Smooth muscle cell (in vitro differentiated cells): ENCODE measurements at regions not wholly inside any gene's neighbourhood (a gene's known extent, or its start where the extent isn't known, plus 50 kb on each side); places are given as distances from the start of the nearest gene placed in this dataset.

Experiments
- DNase-seq: peaks from one replicate; lab custom pipeline; 2025; ENCODE audit not compliant: unreplicated experiment; lab: John Stamatoyannopoulos, UW
- H2AFZ ChIP-seq: fragments of 200-600 bp; sonication (generic); 2 replicates; pipeline ENCODE4 v1.6.0; 2016; ENCODE audit warnings: antibody characterized with exemption, low read depth, mild to moderate bottlenecking
- H3F3A ChIP-seq: fragments of 200-600 bp; sonication (generic); 2 replicates; pipeline ENCODE4 v1.6.0; 2017; ENCODE audit warnings: antibody characterized with exemption, low read depth
- H3K27ac ChIP-seq: fragments of 200-600 bp; sonication (generic); 2 replicates; pipeline ENCODE4 v1.5.1; 2016; ENCODE audit warnings: low read depth, mild to moderate bottlenecking
- H3K27me3 ChIP-seq: fragments of 200-600 bp; sonication (generic); 2 replicates; pipeline ENCODE4 v1.6.1; 2016; ENCODE audit warnings: low read depth, mild to moderate bottlenecking
- H3K36me3 ChIP-seq: fragments of 200-600 bp; sonication (generic); 2 replicates; pipeline ENCODE4 v1.5.1; 2016; ENCODE audit warnings: low read depth
- H3K4me1 ChIP-seq: fragments of 200-600 bp; sonication (generic); 2 replicates; pipeline ENCODE4 v1.5.1; 2016; ENCODE audit warnings: low read depth
- H3K4me2 ChIP-seq: fragments of 200-600 bp; sonication (generic); 2 replicates; pipeline ENCODE4 v1.6.0; 2016; ENCODE audit warnings: mild to moderate bottlenecking
- H3K4me3 ChIP-seq: fragments of 200-600 bp; sonication (generic); 2 replicates; pipeline ENCODE4 v1.5.1; 2016; ENCODE audit warnings: mild to moderate bottlenecking
- H3K79me2 ChIP-seq: fragments of 200-600 bp; sonication (generic); 2 replicates; pipeline ENCODE4 v1.6.0; 2016; ENCODE audit warnings: low read depth, mild to moderate bottlenecking
- H3K9ac ChIP-seq: fragments of 200-600 bp; sonication (generic); 2 replicates; pipeline ENCODE4 v1.6.0; 2016; ENCODE audit warnings: low read depth
- H3K9me3 ChIP-seq: fragments of 200-600 bp; sonication (generic); replicated peaks from 2 replicates; pipeline ENCODE4 v1.5.1; 2016; ENCODE audit warnings: low read depth
- H4K20me1 ChIP-seq: fragments of 200-600 bp; sonication (generic); 2 replicates; pipeline ENCODE4 v1.6.0; 2016; ENCODE audit warnings: low read depth
- WGBS: methylation state at CpG from one replicate; pipeline ENCODE4 v1.1.7; 2016; ENCODE audit warnings: low lambda C conversion rate; 5-methylcytosine and 5-hydroxymethylcytosine counted together
- TF ChIP-seq, protein P1 (sequence below): fragments of 200-600 bp; sonication (generic); IDR thresholded peaks from 2 replicates; pipeline ENCODE4 v1.5.1; 2017; ENCODE audit warnings: borderline replicate concordance, mild to moderate bottlenecking, antibody characterized with exemption; ENCODE audit not compliant: insufficient read depth, poor library complexity, severe bottlenecking

DNA sequence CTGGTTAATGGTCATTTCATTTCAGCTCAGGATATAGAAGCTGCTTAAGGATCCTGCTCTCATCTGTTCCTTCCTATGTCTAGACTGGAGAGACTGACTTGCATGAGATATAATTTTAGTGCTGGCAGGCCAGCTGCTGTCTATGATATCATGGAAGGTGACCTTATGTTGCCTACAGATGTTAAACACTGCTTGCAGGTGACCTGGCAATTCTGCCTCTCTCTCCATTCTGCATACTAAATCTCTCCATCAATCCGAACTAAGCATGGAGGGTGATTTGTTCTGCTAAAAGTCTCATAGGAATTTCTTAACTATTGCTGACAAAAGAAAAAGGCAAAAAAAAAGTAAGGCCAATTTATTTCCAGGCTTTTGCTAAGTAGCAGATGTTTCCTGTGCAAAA is 81.0 kb downstream of the CCNA1 start:
- no peaks in the 10 kb centered on the region for H3K36me3 ChIP-seq
- H4K20me1 ChIP-seq, result no peaks in the 10 kb centered on the region
- DNase-seq, result no peak
- H3K9ac ChIP-seq, result no peak overlapping the region
- TF ChIP-seq, protein P1, sequence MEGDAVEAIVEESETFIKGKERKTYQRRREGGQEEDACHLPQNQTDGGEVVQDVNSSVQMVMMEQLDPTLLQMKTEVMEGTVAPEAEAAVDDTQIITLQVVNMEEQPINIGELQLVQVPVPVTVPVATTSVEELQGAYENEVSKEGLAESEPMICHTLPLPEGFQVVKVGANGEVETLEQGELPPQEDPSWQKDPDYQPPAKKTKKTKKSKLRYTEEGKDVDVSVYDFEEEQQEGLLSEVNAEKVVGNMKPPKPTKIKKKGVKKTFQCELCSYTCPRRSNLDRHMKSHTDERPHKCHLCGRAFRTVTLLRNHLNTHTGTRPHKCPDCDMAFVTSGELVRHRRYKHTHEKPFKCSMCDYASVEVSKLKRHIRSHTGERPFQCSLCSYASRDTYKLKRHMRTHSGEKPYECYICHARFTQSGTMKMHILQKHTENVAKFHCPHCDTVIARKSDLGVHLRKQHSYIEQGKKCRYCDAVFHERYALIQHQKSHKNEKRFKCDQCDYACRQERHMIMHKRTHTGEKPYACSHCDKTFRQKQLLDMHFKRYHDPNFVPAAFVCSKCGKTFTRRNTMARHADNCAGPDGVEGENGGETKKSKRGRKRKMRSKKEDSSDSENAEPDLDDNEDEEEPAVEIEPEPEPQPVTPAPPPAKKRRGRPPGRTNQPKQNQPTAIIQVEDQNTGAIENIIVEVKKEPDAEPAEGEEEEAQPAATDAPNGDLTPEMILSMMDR, result no peak
- no peak overlapping the region for H2AFZ ChIP-seq
- H3K4me2 ChIP-seq, result no peak overlapping the region
- H3F3A ChIP-seq, result no peaks in the 10 kb centered on the region
- no peak overlapping the region for H3K4me3 ChIP-seq
- no peaks in the 10 kb centered on the region for H3K4me1 ChIP-seq
- no peaks in the 10 kb centered on the region for H3K79me2 ChIP-seq
- no peaks in the 10 kb centered on the region for H3K27me3 ChIP-seq
- H3K9me3 ChIP-seq, result no peaks in the 10 kb centered on the region
- WGBS, result 84% methylated on average over 1 of the region's 1 CpG
- H3K27ac ChIP-seq, result no peak overlapping the region

DNA sequence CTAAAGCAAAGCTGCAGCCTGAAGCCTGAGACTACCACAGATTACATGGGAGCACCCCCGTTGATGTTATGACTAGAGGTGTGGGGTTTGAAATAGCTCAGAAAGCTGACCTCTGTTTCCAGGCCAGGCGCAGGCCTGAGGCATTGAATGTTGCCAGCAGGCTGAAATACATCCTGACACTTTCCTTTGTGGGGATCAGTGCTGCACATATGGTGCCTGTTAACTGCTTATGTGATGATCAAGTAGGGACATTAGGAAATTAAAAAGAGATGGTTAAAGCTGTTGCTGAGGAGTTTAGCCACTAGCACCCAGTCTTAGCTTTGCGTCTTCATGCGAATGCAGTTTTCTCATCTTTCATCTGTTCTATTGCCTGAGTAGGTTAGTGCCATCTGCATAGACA is 83.2 kb downstream of the CCNA1 start:
- Histone ChIP-seq H3K9me3 (no peaks in the 10 kb centered on the region), H3K36me3 (no peaks in the 10 kb centered on the region), H3K27ac (no peak overlapping the region), H2AFZ (no peak overlapping the region), H3K4me1 (peaks cover 11% of the 10 kb centered on the region), H3K79me2 (no peaks in the 10 kb centered on the region), H3K4me2 (no peak overlapping the region), H3K4me3 (no peak overlapping the region), H4K20me1 (no peaks in the 10 kb centered on the region), H3K9ac (no peak overlapping the region), H3F3A (no peaks in the 10 kb centered on the region), H3K27me3 (no peaks in the 10 kb centered on the region)
- 90% methylated on average over 4 of the region's 4 CpGs for WGBS
- no peak for DNase-seq
- TF ChIP-seq, protein P1, result no peak

DNA sequence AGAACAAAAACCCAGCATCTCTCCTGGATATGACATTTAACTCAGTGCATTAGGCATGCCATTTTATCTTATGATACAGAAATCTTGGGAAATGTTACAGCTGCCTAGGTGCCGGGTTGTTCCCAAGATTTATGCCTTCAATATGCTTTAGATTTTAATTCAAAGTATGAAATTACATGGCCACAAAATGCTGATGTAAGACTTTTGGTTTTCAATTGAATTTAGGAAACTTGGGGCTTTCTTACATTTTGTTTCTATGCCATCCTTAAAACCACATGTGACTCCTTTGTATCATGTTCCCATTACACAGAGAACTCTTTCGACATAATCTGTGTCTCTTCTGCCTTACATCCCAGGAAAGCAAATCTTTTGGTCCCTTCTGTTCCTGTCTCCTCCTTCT is 83.9 kb downstream of the CCNA1 start:
- H3K36me3 ChIP-seq, result no peaks in the 10 kb centered on the region
- TF ChIP-seq, protein P1, result no peak
- 75% methylated on average over 2 of the region's 2 CpGs for WGBS
- no peak overlapping the region for H3K27ac ChIP-seq
- no peaks in the 10 kb centered on the region for H3F3A ChIP-seq
- H3K4me3 ChIP-seq, result no peak overlapping the region
- no peaks in the 10 kb centered on the region for H3K27me3 ChIP-seq
- H2AFZ ChIP-seq, result no peak overlapping the region
- no peak overlapping the region for H3K9ac ChIP-seq
- H3K79me2 ChIP-seq, result no peaks in the 10 kb centered on the region
- H3K4me1 ChIP-seq, result peaks cover 12% of the 10 kb centered on the region
- H3K9me3 ChIP-seq, result no peaks in the 10 kb centered on the region
- no peak overlapping the region for H3K4me2 ChIP-seq
- no peaks in the 10 kb centered on the region for H4K20me1 ChIP-seq
- no peak for DNase-seq

DNA sequence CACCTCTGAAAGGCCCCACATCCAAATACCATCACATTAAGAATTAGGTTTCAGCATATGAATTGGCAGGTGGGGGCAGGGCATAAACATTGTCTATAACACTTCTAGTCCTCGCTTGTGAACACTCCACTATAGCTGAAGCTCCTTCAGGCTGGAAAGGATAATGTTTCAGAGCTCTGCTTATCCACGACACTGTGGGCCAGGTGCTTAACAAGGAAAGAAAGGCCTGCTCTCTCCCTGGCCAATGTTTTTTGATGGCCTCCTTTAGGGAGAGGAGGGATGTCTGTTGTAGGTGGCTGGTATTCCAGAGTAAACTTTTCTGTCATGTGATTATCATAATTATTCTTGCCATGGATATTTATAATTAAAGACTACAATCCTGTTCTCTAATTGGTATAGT is 86.4 kb downstream of the CCNA1 start:
- Histone ChIP-seq H3K4me1 (peaks cover 12% of the 10 kb centered on the region), H4K20me1 (no peaks in the 10 kb centered on the region), H3K4me2 (no peak overlapping the region), H2AFZ (no peak overlapping the region), H3F3A (no peaks in the 10 kb centered on the region), H3K79me2 (no peaks in the 10 kb centered on the region), H3K27ac (no peak overlapping the region), H3K36me3 (no peaks in the 10 kb centered on the region), H3K9ac (no peak overlapping the region), H3K27me3 (no peaks in the 10 kb centered on the region), H3K4me3 (no peak overlapping the region), H3K9me3 (no peaks in the 10 kb centered on the region)
- DNase-seq, result no peak
- WGBS, result 95% methylated on average over 2 of the region's 2 CpGs
- TF ChIP-seq, protein P1, result no peak
